Subcutaneous abdominal adipose tissue (tissue), 5 donors: ENCODE measurements at regions not wholly inside any gene's neighbourhood (a gene's known extent, or its start where the extent isn't known, plus 50 kb on each side); places are given as distances from the start of the nearest gene placed in this dataset.

Source experiments
- H3K27ac ChIP-seq: one replicate; pipeline ENCODE4 v1.7.0; 2013; ENCODE audit warnings: low read depth, mild to moderate bottlenecking, inconsistent platforms, low read length, moderate library complexity
- H3K27me3 ChIP-seq, 5 donors: one replicate each; pipeline ENCODE4 v1.7.0; 2013; ENCODE audit warnings: low read length in 5 of 5, inconsistent platforms in 1 of 5; ENCODE audit not compliant: control insufficient read depth in 5 of 5, insufficient read depth in 4 of 5
- H3K36me3 ChIP-seq, 5 donors: one replicate each; pipeline ENCODE4 v1.7.0; 2013; ENCODE audit warnings: low read length in 5 of 5; ENCODE audit not compliant: control insufficient read depth in 5 of 5, insufficient read depth in 5 of 5
- H3K4me1 ChIP-seq, 5 donors: one replicate each; pipeline ENCODE4 v1.7.0; 2013; ENCODE audit warnings: low read length in 5 of 5, mild to moderate bottlenecking in 3 of 5, moderate library complexity in 1 of 5; ENCODE audit not compliant: control insufficient read depth in 5 of 5, insufficient read depth in 5 of 5
- H3K4me3 ChIP-seq, 5 donors: one replicate each; pipeline ENCODE4 v1.7.0; 2013; ENCODE audit warnings: low read length in 5 of 5, low read depth in 1 of 5
- H3K9ac ChIP-seq, 5 donors: one replicate each; pipeline ENCODE4 v1.7.0; 2013; ENCODE audit warnings: low read length in 5 of 5, mild to moderate bottlenecking in 4 of 5, moderate library complexity in 3 of 5
- H3K9me3 ChIP-seq, 5 donors: one replicate each; pipeline ENCODE4 v1.7.0; 2013; ENCODE audit warnings: low read length in 5 of 5; ENCODE audit not compliant: control insufficient read depth in 5 of 5
- donor health status: healthy.
- donor health status: healthy.
- donor health status: healthy.
- donor health status: healthy.
- donor health status: healthy.

DNA sequence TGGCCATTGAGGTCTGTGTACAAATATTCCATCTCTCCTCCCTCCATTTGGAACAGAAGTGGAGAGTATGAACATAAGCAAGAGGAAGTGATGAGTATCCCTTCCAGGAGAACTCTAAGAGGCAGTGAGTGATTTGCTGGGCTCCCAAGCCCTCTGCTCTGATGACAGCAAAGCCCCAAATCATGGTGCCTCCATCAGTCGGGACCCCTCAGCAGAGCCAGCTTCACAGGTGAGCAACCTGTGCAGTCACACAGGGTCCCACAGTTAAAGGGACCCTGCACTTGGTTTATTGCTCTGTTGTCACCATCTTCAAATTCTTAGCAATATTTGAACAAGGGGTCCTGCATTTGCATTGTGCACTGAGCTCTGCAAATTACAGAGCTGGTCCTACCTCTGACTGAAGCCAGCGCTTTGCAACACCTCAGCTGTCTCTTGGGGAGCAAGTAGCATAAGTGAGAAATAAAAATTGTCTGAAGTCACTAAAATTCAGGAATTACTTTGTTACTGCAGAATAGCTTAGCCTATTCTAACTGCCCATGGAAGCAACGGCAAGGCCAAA, 466.4 kb downstream of the MN1 start:
- Histone ChIP-seq H3K27ac (no peak overlapping the region), H3K9me3 (peaks cover 0 to 7% (median 3%) of the 10 kb centered on the region in 5 donors), H3K36me3 (no peaks in the 10 kb centered on the region), H3K4me3 (no peak overlapping the region), H3K27me3 (peaks cover 0 to 3% (median 0%) of the 10 kb centered on the region in 5 donors), H3K9ac (no peak overlapping the region), H3K4me1 (peaks cover 0 to 14% (median 7%) of the 10 kb centered on the region in 5 donors)

DNA sequence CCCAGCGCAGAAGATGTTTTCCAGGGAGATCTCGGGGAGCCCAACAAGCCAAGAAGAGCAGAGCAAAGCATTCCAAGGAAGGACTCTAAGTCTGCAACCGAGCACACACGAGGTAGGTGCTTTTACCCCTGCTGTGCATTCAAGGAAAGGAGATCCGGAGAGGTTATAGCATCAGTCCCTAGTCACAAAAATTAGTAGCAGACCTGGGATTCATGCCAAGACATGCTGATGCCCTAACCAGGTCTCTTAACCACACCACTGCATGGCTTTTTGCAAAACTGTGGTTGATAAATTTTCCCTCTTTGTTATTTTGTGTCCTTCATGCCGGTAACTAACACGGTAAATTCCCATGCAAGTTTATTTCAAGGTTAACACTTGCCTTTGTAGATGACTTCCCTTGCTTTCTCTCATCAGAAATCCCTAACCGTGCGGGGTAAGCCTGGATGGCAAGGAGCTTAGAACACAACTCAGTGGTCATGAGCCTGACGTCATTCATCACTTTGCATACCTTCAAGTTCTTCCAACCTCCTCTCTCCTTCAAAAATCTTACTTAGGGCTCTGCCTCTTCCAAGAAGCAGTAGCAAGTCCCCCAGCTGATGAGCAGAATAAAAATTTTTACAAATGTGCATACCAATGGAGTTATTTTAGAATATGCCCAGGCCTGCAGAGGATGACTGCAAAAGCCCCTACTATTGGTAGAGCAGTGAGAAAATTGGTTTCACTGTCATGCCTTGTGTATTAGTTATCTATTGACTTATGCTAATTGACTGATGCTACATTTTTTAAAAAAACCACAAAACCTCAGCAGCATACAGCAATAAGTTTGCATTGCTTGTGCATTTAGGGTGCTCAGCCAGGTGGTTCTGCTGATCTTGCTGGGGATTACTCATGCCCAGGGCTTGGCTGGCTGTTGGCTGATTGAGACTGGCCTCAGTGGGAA, 465.1 kb downstream of the MN1 start:
- peaks cover 0 to 7% (median 3%) of the 10 kb centered on the region in 5 donors for H3K9me3 ChIP-seq
- no peaks in the 10 kb centered on the region for H3K36me3 ChIP-seq
- H3K4me3 ChIP-seq, result no peak overlapping the region
- no peak overlapping the region for H3K9ac ChIP-seq
- no peak overlapping the region for H3K27ac ChIP-seq
- peaks cover 0 to under 1% (median 0%) of the 10 kb centered on the region in 5 donors for H3K27me3 ChIP-seq
- peaks cover 0 to 12% (median 7%) of the 10 kb centered on the region in 5 donors for H3K4me1 ChIP-seq

DNA sequence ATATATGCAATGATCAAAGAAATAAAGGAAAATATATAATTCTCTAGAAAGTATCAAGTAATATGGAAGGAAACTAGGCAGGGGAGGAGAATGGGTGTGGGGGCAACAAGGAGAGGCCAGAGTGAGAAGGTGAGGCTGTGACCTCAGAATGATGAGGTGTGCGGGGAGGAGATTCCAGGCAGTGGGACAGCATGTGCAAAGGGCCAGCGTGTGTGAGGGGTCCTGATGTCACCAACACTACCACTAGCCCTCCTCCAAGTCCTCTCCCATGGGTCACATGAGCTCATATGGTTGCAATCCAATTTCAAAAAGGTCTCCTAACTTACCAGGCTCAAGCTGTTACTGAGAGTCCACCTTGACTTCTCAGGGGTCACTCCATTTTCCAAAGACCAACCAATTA, 463.9 kb downstream of the MN1 start:
- Histone ChIP-seq H3K27ac (no peak overlapping the region), H3K9ac (no peak overlapping the region), H3K4me3 (no peak overlapping the region), H3K27me3 (no peaks in the 10 kb centered on the region), H3K36me3 (no peaks in the 10 kb centered on the region), H3K4me1 (peaks cover 0 to 3% (median 0%) of the 10 kb centered on the region in 5 donors), H3K9me3 (peaks cover 0 to 9% (median 8%) of the 10 kb centered on the region in 5 donors)

DNA sequence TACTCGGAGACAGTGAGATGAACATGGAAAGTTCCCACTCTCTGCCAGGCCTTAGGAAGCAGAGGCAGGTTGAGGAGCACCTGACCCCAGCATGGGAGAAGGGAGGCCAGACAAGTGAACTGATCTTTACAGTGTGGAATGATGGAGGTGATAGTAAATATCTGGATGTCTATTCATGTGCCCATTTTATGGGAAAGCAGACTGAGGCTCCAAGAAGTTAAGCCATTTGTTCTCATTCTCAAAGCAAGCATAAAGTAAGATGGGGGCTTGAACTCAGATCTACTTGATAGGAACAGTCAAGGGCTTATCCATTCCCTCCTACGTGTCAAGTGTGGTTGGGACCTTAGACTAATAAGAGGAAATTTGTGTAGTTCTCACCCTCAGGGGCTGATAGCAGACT, 461.5 kb downstream of the MN1 start:
- peaks cover 0 to 9% (median 4%) of the 10 kb centered on the region in 5 donors for H3K9me3 ChIP-seq
- no peaks in the 10 kb centered on the region for H3K27me3 ChIP-seq
- H3K36me3 ChIP-seq, result no peaks in the 10 kb centered on the region
- H3K9ac ChIP-seq, result no peak overlapping the region
- no peaks in the 10 kb centered on the region for H3K4me1 ChIP-seq
- H3K4me3 ChIP-seq, result no peak overlapping the region
- H3K27ac ChIP-seq, result no peak overlapping the region

DNA sequence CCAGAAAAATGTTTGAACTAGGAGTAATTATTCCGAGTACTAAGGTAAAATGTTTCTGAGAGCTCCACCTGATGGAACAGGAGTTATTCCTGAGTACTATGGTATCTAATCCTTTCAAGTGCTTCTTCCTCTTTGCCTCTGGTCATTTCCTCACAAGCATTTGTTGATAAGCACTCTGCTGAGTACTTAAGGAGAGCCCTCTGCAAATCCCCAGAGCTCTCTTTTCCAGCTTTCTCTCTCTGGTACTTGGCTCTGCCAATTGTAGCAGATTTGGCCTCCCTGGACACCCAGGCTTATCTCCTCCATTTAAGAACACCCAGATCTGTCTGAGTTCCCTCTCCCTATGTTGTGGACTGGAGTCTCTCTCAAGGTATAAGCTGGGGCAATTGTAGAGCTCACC, 457.0 kb downstream of the MN1 start:
- Histone ChIP-seq H3K9ac (no peak overlapping the region), H3K9me3 (peaks cover 0 to 11% (median 4%) of the 10 kb centered on the region in 5 donors), H3K27me3 (no peaks in the 10 kb centered on the region), H3K27ac (no peak overlapping the region), H3K4me1 (peaks cover 0 to 3% (median 0%) of the 10 kb centered on the region in 5 donors), H3K4me3 (no peak overlapping the region), H3K36me3 (no peaks in the 10 kb centered on the region)

DNA sequence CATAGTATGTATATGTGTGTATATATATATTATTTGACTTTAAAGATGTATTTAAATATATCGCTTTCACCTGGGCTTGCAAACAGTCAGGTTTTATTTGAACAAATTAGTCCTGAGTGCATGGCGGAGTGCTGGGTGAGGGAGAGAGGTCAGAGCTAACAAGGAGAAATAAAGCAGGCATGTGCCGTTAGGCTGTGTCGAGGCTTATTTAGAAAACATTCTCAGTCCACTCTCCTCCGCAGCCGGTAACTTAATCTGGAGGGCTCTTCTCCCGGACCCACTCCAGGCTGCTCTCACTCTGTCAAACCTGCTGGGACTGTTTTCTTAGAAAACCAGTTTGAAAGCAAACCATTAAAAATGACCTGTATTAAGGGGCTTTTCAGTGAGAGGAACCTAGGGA, 455.9 kb downstream of the MN1 start:
- no peaks in the 10 kb centered on the region for H3K36me3 ChIP-seq
- H3K9ac ChIP-seq, result no peak overlapping the region
- no peak overlapping the region for H3K27ac ChIP-seq
- no peaks in the 10 kb centered on the region for H3K27me3 ChIP-seq
- H3K4me1 ChIP-seq, result peaks cover 0 to 3% (median 0%) of the 10 kb centered on the region in 5 donors
- no peak overlapping the region for H3K4me3 ChIP-seq
- peaks cover 0 to 14% (median 4%) of the 10 kb centered on the region in 5 donors for H3K9me3 ChIP-seq

DNA sequence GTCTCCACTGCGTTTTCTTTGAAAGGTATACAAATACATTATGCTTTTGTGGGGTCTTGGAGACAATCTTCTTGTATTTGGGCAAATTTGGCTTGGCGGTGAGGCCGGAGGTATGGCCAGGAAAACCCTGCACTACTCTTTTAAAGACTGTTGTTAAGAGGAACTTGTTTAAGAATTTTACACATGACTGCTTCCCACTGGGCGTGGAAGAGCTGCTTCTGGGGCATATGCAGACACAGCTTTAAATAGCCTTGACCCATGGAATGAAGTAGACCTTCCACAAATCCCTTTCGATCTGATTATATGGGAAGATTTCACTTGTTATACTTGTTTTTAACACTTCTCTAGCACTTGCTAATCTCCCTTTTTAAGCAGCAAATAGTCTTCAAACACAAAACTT, 453.6 kb downstream of the MN1 start:
- peaks cover 0 to 10% (median 0%) of the 10 kb centered on the region in 5 donors for H3K9me3 ChIP-seq
- no peak overlapping the region for H3K27ac ChIP-seq
- no peaks in the 10 kb centered on the region for H3K36me3 ChIP-seq
- peaks cover 0 to 3% (median 0%) of the 10 kb centered on the region in 5 donors for H3K4me1 ChIP-seq
- no peaks in the 10 kb centered on the region for H3K27me3 ChIP-seq
- H3K9ac ChIP-seq, result no peak overlapping the region
- H3K4me3 ChIP-seq, result no peak overlapping the region

DNA sequence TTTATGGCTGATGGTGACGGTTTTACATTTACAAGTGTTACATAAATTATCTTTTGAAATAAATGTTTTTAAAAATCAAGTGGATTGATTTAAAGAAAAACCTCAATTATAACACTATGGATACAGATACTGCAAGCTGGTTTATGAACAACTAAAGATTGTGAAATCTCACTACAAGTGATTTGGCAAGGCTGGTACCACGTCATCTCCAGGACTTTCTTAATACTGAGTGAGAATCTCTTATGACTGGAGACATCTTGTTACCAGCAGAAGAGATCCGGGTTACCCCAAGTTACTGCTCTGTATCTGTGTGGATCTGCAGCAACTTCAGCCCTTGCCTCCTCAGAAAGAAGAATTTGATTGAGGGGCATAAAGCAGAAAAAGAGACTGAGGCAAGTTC, 452.9 kb downstream of the MN1 start:
- Histone ChIP-seq H3K36me3 (no peaks in the 10 kb centered on the region), H3K4me1 (peaks cover 0 to 3% (median 0%) of the 10 kb centered on the region in 5 donors), H3K27ac (no peak overlapping the region), H3K9me3 (peaks cover 0 to 10% (median 0%) of the 10 kb centered on the region in 5 donors), H3K27me3 (no peaks in the 10 kb centered on the region), H3K4me3 (no peak overlapping the region), H3K9ac (no peak overlapping the region)

DNA sequence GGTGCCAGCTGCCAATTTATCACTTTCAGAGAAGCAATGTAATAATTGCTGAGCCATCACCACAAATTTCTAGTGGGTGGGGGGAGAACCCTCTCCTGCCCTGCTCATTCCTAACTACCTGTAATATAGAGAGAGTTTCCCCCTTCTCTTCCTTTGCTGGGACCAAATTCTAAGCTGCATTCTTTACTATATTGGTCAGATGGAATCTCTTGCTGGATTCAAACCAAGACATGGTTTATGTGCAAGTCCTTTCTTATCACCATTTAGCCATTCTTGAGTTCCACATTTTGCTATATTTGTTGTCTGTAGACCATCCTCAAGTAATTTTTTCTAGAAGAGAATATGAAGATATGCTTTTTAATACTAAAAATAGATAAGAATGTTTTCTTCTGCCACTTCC, 452.1 kb downstream of the MN1 start:
- Histone ChIP-seq H3K9ac (no peak overlapping the region), H3K9me3 (peaks cover 0 to 5% (median 0%) of the 10 kb centered on the region in 5 donors), H3K4me3 (no peak overlapping the region), H3K27ac (no peak overlapping the region), H3K36me3 (no peaks in the 10 kb centered on the region), H3K27me3 (no peaks in the 10 kb centered on the region), H3K4me1 (peaks cover 0 to 3% (median 0%) of the 10 kb centered on the region in 5 donors)

DNA sequence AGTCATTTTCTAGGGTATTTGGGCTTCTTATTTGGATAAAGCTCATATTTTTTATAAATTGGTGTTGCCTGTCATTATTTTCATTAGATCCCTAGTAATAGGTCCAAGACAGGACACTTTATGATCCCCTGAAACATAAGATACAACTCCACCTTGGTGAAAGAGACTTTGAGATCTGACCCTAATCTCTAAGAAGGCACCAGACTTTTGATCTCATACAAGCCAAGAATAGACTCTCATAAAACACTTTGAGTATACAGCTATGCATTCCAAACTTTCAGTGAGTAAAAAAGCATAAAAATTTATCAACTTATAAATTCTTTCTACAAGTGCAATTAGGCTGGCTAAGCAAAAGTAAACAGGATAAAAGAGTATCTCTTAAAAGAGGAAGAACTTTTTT, 451.2 kb downstream of the MN1 start:
- H3K9ac ChIP-seq, result no peak overlapping the region
- no peak overlapping the region for H3K4me3 ChIP-seq
- H3K27ac ChIP-seq, result no peak overlapping the region
- H3K36me3 ChIP-seq, result no peaks in the 10 kb centered on the region
- H3K4me1 ChIP-seq, result peaks cover 0 to 3% (median 0%) of the 10 kb centered on the region in 5 donors
- peaks cover 0 to 5% (median 0%) of the 10 kb centered on the region in 5 donors for H3K9me3 ChIP-seq
- H3K27me3 ChIP-seq, result no peaks in the 10 kb centered on the region
